NOMO-1 treated with dmso at 0.1 percent for 144 hours (cell line): ENCODE measurements at regions not wholly inside any gene's neighbourhood (a gene's known extent, or its start where the extent isn't known, plus 50 kb on each side); places are given as distances from the start of the nearest gene placed in this dataset.
"Not testable (repeated sequence)": the region's sequence is repeated elsewhere in the genome, so short reads cannot be mapped to it uniquely, and the experiment has no call there.

Experiments
- DNase-seq: peaks from one replicate; lab custom pipeline; 2025; ENCODE audit not compliant: unreplicated experiment; lab: John Stamatoyannopoulos, UW

DNA sequence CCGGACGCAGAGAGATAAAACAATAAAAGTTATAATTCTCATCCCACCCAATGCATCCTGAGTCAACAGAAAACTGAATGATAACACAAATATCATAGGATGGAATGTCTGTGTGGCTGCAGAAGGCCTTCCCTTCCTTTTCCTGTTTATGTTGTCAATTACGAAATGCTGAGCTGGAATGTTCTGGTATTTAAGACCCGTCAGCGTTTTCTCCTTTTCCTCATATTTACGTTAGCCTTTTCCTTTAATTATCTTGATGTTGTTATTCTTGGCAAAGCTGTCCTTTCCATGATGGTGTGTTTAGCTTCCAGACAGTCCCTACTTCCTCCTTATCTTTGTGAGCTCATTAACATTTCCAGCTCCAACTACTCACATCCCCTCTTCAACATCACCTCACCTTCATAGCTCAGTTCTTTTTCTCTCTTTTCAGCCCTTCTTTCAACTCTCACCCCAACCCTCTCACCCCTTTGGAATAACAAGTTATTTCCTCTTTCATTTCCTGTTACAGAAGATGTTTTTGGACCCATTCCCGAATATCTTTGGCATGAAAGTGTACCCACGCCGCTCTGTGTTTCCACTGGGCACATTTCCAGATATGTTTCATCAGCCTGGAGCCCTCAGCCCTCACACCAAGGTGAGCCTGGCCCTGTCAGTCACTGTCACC lies 221.6 kb downstream of the NR2F1-AS1 start:
- no peak for DNase-seq

DNA sequence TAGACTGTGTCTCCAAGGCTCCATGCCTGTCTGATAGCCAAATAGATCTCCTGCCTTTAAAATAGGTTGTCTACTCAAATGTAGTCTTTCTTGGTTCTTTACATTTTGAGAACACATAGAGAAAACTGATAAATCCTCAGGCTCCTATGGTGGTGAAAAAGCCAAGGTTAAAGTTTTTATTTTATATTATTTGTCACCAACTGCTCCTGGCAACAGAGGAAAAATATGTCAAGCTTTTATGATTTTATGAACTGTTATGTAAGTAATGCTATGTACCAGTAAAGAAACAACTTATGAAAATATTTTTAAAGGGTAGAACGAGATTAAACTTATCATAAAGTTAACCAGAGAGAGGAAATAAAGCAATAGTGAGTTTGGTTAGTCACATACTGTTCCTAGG lies 222.8 kb downstream of the NR2F1-AS1 start:
- DNase-seq = no peak

DNA sequence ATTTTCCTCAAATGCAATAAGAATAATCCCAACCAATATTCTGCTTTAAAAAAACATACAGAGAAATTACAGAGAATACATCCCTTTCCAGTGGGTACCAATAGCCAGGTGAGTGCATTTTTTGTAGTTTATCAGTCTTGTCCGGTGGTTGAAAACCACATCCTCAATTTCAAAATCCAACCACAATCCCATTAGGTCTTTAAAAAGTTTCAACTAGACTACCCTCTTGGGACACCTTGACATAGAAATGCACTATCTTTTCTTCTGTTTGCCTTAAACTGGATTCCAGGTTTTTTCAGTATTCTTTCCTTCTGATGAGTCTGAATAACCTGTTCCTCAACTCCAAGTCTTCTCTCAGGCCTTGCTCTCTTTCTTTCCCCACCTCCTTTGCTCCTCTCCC lies 223.3 kb downstream of the NR2F1-AS1 start:
- no peak for DNase-seq

DNA sequence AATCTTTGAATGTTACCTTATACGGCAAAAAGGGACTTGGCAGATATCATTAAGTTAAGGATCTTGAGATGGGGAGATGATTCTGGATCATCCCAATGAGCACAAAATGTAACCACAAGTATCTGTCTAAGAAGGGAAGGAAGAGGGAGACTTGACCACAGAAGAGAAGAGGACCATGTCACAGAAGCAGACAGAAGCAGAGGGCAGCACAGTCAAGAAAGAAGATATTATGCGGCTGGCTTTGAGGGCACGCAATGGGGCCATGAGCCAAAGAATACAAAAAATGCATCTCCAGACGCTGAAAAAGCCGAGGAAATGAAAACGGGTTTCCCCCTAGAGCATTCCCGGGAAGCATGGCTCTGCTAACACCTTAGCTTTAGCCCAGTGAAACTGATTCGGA lies 225.3 kb downstream of the NR2F1-AS1 start:
- no peak for DNase-seq

DNA sequence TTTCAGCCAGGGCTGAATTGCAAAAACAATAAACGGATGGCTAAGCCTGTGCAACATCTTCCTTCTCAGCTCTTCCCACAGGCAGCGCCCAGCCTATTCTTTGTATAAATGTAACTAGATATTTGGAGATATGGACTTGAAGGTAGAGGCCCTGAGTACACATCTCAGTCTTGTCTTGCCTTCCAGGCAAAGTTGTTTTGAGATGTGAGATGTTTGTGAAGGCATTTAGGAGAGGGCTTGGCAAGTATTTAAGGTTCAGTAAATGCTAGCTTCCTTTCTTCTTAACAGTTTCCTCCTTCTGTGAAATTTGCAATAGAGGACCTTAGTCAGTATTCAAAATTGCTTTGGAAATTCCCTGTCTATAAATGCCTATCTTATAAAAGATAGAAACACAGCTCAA lies 228.8 kb downstream of the NR2F1-AS1 start:
- DNase-seq = no peak

DNA sequence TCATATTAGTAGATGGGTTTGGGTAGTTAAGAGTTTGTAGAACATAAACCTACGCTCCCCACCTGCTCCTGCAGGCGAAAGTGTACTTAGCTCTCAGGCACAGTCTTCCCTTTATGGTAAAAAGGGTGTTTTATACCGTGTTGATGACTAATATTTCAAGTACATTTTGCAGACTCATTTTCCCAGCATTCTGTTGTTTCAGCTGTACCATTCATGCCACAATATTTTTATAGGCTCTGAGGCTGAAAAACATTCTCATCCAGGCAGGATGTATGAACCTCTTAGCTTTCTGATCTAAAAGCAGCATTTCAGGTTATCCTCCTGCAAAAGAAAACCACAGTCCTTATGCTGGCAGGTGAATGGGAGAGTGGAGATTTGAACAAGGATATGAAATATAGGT lies 231.4 kb downstream of the NR2F1-AS1 start:
- DNase-seq = no peak

DNA sequence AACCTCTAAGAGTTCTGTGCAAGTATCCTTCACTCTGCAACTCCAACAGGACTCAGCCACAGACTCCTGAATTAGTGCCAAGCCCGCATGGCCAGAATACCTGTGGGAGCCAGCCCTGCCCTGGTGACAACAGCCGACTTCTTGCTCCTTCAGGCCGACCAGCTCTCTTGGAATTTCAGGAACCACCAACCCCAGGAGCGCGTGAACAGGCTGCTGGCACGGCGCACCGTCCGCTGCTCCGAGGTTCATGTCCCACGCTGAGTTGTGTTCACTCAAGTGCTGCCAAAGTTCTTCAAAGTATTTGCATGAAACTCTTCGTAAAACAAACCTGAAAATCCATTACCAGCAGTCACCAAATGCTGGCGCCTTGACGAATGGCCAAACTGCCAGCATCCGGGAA lies 232.8 kb downstream of the NR2F1-AS1 start:
- no peak for DNase-seq

DNA sequence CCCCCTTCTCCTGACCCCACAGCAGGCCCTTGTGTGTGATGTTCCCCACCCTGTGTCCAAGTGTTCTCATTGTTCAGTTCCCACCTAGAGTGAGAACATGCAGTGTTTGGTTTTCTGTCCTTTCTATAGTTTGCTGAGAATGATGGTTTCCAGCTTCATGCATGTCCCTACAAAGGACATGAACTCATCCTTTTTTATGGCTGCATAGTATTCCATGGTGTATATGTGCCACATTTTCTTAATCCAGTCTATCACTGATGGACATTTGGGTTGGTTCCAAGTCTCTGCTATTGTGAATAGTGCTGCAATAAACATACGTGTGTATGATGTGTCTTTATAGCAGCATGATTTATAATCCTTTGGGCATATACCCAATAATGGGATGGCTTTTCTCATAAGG lies 234.2 kb downstream of the NR2F1-AS1 start:
- not testable (repeated sequence) for DNase-seq

DNA sequence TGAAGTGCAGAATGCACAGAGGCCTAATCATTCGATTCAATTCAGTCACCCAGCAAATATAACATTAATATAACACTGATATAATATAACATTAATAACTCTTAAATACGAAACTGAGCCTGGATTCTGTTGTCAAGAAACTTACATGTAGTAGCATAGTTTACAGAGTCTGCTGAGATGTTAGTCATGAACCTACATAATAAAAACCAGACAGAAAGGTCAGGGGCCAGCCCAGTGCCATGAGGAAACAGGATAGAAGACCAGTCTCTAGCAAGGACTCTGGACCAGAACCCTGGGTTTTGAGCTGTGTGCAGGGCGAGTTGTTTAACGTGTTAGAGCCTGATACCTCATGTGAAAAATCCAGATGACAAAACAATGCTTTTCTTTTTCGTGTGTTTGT lies 234.7 kb downstream of the NR2F1-AS1 start:
- no peak for DNase-seq

DNA sequence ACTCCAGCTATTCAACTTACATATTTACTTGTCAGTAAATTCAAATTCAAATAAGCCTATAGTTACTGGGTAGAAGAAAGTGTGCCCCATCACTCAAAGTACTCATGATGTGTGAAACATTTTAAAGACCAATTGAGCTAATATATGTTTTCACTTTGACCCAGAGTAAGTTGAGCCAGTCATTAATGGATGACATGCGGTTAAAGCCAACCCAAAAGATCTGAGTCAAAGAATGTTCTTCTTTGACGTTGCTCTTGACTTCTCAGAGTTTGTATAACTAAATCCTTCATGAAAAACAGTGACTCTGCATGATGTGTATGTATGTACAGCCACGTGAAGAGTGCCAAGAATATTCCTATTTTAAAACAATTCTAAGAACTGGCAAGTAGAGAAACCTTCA lies 237.4 kb downstream of the NR2F1-AS1 start:
- DNase-seq = no peak

DNA sequence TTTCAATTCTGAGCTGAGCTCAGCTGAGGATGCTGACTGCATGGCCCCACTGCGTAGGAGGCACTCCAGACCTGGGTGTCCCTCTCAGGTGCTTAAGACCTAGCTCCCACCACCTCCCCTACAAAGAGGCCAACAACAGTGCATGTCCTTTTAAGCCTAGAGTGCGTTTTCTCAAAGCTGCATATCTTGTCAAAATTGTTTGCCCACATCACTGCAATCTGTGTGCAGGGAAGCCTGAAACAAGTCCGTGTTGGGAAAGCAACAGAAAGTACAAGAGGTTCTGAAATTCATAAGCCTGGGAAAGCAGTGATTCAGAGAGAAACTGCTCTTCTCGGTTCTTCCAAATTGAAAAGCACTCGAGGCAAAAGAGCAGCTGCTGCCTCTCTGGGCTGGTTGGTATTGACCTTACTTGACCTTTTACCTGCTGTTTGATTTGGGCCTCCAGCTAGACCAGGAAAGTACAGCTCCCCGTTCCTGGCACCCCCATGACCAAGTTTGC lies 238.4 kb downstream of the NR2F1-AS1 start:
- DNase-seq = no peak

DNA sequence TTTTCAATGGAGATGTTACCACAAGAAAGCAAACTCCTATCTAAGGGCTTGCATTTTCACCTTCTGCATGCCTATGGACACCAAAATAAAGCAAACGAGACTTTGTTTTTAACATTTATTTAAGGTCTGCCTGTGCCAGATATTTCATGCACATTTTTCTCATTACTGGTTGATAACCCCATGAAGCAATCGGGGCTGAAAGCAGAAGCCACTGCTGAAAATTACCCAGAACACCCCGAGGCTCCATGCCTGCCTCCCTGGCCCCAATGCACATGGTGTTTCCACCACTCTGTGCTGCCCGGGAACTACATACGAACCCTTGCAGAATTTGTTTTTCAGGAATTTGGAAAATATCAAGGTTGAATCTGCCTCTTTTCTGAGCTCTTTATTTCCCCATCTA lies 240.1 kb downstream of the NR2F1-AS1 start:
- no peak for DNase-seq

DNA sequence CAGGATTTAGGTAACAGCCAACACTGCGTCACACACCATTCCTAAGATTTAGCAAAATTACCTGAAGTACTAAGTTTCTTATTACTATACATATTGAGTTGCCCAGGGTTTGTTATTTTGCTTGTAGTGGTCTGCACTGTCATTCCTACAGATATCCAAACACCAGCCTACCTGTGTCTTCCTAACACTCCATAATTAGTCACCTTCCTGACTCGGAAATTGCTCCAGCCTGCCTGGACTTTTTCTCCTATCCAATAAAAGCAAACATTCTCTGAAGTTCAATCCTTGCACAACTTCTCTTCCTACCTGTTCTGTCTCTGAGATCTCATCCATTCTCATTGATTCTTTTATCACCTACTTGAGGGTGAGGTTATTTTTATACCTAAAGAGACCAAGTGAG lies 243.9 kb downstream of the NR2F1-AS1 start:
- no peak for DNase-seq

DNA sequence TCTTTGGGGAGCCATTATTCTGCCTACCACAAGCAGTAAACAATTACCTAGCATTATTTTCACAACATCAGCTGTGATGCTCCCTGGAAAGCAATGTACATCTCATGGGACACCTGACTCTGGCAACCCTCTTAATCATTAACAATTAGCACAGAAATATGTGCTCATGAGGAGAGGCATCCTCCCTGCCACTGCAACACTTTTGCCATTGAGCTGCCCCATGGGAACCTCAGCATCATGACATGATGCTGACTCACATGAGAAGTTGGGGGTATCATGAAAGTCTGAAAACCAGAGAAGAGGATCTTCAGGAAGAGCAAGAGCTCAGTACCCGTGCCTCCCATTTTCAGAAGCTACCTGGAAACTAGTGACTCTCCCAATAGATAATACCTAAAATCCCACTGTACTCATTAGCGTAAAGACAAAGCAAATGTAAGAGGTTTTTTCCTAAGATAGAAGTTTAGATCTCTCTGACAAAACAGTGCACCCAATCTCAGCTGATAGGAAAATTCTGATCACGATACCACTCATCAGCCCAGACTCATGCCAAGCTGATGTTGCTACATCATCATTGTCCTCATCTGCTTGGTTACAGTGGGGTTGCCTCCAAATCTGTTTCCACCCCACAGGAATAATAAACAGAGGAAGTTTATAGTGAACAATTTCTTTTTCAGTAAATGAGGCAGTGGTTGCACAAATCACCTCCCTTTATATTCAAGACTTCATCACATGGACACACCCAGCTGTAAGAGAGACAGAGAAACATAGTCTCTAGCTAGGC lies 244.5 kb downstream of the NR2F1-AS1 start:
- no peak for DNase-seq

DNA sequence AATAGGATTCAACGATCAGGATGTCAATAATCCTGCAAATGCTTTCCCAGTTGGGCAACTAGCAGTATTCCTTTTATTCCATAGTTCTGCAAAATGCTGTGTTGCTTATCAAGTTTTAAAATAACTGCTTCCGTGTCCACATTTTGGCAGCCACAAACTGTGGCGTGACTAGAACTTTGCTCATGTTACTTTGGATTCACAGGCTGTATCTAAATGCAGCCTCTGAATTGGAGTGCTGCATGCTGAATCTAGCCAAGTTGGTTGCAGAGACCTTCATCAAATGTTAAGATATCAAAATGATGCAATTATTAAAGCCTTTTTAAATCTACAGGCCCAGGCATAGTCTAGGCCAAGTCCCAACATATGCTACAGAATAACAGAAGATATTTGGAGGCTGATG lies 249.2 kb downstream of the NR2F1-AS1 start:
- DNase-seq = no peak

DNA sequence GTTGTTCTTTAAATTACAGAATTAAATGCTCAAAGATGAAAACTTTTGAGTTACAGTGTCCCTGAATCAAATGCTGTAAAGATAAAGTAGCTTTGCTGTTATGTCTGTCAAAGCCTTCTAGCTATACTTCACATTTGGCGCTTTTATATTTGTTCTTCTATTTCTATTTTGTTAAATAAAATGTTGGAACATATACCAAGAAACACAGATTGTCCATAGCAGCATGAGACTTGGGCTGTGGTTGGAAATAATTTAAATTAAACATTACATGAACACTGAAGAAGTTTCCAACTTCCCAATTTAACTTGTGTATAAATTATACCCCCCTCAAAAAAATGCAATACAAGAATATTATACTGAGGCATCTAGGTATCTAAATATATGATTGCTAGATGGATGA lies 249.8 kb downstream of the NR2F1-AS1 start:
- DNase-seq = no peak

DNA sequence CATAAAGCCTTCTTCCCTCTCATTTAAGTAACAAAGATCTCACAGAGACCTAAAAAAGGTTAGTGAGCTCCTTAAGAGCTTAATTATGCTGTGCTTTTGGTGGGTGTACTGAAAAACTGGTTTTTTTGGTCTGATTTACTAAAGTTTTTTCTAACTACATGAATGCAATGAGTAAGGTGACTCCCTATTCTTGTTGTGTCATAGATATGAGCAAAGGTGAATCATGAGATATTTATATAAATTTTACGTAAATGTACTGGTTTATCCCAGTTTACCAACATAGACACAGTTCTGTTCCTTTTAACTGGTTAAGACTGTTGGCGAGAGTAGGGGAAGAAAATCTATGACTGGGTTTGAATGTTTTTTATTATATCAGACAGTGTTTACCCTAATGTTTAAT lies 250.5 kb downstream of the NR2F1-AS1 start:
- no peak for DNase-seq

DNA sequence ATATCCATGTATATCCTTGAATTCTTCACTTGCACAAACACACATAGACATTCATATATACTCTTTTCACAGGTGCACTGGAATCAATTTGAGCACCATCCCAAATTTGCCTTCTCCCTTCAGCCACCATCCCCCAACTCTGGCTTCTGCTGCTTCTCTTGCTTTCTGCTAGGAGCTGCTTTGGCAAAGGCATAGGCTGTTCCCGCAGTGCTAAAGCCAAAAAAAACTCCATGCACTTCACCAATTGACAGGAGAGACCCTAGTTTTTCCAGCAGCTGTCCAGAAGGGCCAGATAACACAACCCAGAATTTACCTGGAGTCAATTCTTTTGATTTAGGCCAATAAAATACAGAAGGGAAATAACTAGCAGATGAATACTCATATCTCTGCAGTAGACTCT lies 251.3 kb downstream of the NR2F1-AS1 start:
- no peak for DNase-seq

DNA sequence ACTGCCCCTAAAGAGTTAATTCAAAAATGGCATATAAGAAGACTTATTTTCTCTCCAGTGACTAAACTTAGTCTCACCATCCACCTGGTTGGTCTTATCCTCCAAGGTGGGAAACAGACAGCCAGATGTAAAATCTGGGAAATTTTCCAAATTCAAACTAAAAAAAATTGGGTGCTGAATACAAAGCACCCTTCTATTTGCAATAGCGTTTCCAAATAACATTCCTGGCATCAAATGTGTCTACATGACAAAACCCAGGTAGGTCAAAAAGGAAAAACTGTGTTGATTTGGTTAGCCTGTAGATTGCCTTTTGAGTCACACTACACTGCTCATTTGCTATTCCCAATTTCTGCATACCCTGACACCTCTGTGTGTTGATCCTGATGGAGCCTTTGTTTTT lies 252.2 kb downstream of the NR2F1-AS1 start:
- no peak for DNase-seq

DNA sequence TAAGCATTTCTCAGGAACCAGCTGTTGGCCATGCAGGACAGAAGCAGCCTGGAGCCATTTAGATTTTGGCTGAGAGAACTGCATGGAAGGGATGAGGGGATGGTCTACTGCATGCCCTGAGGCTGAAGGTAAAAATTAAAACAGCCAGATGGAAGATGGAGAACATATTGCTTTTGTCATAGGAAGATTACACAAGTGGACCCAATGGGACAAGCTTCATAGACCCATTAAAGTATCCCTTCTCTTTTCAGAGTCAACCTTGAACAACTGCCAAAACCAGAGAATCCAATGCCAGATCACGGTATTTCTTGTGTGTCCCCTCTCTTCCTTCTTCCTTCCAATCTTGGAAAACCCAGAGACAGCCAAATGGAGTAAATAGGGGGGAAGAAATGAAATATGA lies 253.4 kb downstream of the NR2F1-AS1 start:
- no peak for DNase-seq

DNA sequence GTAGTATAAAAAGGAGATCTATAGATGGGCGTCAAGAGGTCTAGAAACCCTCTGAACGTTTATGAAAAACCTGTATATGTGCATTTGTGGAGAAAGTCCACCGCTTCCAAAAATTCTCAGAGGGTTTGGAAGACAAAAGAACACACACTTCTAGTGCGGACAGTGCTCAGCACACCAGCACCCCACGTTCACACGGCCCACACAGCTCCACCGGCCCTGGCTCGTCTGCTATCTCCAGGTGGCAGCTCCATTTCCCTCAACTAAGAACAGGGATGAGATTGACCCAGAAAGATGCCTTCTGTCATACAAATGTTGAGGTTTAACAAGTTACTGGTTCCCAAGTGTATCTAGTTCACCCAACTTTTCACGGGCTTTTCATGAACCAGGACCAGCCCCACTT lies 255.1 kb downstream of the NR2F1-AS1 start:
- DNase-seq = no peak

DNA sequence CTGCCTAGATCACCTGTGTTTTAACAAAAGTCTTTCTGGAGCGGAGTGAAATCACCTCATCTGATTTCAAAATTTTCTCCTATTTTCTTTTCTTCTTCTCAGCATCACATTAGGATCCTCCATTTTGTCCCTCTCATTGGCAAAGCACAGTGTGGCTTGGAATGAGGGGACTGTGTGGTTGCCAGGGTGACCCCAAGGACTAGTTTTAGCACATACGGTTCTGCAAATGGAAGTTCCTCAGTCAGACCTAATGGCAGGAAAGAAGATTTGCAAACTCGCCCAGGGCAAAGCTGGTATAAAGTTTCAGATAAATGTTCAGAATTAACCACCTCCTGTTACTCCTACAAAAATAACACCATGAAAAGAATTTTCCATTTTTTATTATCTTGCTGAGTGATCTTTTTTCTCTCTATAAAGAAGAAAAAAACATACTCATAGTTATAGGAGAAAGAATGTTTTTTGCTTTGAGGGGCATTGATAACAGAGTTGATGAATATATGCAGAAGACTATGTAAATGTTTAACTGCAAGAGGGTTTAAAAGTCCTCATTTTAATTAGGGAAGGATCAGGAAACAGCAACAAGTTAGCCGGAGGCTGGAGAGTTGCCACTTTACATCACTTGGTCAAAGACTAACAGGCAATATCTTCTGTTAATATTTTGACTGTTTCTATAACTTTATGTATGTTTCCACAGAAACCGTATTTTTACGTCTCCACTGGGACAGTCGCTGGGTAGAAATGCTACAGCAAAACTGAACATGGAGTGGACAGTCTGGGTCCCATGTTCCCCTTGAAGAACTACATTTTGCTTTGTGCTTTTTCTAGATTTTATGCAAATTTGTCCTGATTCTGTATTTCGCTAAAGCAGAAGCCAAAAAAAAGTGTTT lies 257.8 kb downstream of the NR2F1-AS1 start:
- no peak for DNase-seq
